ENCODE measurements at regions not wholly inside any gene's neighbourhood (a gene's known extent, or its start where the extent isn't known, plus 50 kb on each side); places are given as distances from the start of the nearest gene placed in this dataset.

DNA sequence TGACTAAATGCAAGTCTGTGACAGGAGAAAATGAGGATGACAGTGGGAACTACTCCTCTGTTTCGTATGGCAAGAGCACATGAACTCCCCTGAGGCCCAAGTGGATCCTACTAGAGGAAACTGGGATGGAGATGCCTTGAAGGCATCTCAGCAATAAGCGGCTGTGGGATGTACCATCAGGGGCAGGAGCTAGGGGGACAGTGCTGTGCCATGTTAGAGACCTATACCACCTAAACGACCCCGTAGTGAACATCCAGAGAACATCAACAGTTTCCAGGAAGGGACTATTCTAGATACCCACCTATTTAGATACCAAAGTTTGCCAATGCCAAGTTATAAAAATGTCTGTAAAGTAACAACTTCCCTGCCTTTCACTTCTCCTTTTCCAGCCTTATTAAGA, 860.8 kb upstream of the ACVR2A start:
- no peak for TF ChIP-seq POLR2A (IDR thresholded peaks at IDR 0.05)
- TF ChIP-seq, protein P1, sequence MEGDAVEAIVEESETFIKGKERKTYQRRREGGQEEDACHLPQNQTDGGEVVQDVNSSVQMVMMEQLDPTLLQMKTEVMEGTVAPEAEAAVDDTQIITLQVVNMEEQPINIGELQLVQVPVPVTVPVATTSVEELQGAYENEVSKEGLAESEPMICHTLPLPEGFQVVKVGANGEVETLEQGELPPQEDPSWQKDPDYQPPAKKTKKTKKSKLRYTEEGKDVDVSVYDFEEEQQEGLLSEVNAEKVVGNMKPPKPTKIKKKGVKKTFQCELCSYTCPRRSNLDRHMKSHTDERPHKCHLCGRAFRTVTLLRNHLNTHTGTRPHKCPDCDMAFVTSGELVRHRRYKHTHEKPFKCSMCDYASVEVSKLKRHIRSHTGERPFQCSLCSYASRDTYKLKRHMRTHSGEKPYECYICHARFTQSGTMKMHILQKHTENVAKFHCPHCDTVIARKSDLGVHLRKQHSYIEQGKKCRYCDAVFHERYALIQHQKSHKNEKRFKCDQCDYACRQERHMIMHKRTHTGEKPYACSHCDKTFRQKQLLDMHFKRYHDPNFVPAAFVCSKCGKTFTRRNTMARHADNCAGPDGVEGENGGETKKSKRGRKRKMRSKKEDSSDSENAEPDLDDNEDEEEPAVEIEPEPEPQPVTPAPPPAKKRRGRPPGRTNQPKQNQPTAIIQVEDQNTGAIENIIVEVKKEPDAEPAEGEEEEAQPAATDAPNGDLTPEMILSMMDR (IDR thresholded peaks at IDR 0.05), result no peak

All from sigmoid colon (tissue), 3 donors.